Astrocyte (in vitro differentiated cells and primary cell): ENCODE measurements at regions not wholly inside any gene's neighbourhood (a gene's known extent, or its start where the extent isn't known, plus 50 kb on each side); places are given as distances from the start of the nearest gene placed in this dataset.

Experiments used
- DNase-seq: peaks from one replicate; pipeline ENCODE4 v3.0.0-alpha.2; 2010; ENCODE audit warnings: low read depth
- FAIRE-seq: peaks from 2 replicates; lab custom pipeline; 2011; peaks lifted over from hg19 to GRCh38; lab: Jason Lieb, UNC
- H2AFZ ChIP-seq: 2 replicates; pipeline ENCODE4 v1.6.0; 2012; ENCODE audit warnings: low read depth, low read length, inconsistent platforms
- H3K27ac ChIP-seq: 2 replicates; pipeline ENCODE4 v1.5.1; 2011; ENCODE audit warnings: low read depth, low read length, inconsistent platforms
- H3K27me3 ChIP-seq: 2 replicates; pipeline ENCODE4 v1.6.0; 2011; ENCODE audit warnings: low read length, inconsistent platforms; ENCODE audit not compliant: insufficient read depth
- H3K36me3 ChIP-seq: 2 replicates; pipeline ENCODE4 v1.5.1; 2011; ENCODE audit warnings: low read length, inconsistent platforms; ENCODE audit not compliant: insufficient read depth
- H3K4me1 ChIP-seq: 2 replicates; pipeline ENCODE4 v1.5.1; 2011; ENCODE audit warnings: low read length, inconsistent platforms; ENCODE audit not compliant: insufficient read depth
- H3K4me2 ChIP-seq: 2 replicates; pipeline ENCODE4 v1.6.0; 2012; ENCODE audit warnings: low read length, inconsistent platforms
- H3K4me3 ChIP-seq: 2 replicates; pipeline ENCODE4 v1.5.1; 2011; ENCODE audit warnings: low read depth, mild to moderate bottlenecking, low read length, inconsistent platforms; ENCODE audit not compliant: insufficient read depth
- H3K79me2 ChIP-seq: 2 replicates; pipeline ENCODE4 v1.6.0; 2012; ENCODE audit warnings: mild to moderate bottlenecking, low read length, inconsistent platforms; ENCODE audit not compliant: insufficient read depth
- H3K9ac ChIP-seq: 2 replicates; pipeline ENCODE4 v1.6.0; 2012; ENCODE audit warnings: mild to moderate bottlenecking, low read length, inconsistent platforms
- H3K9me3 ChIP-seq: 2 replicates; pipeline ENCODE4 v1.5.1; 2012; ENCODE audit warnings: low read depth, mild to moderate bottlenecking, low read length, inconsistent platforms; ENCODE audit not compliant: insufficient read depth
- H4K20me1 ChIP-seq: 2 replicates; pipeline ENCODE4 v1.6.0; 2012; ENCODE audit warnings: low read length, inconsistent platforms; ENCODE audit not compliant: insufficient read depth
- H3K27ac Mint-ChIP-seq: one replicate; pipeline ENCODE4 v1.8.0; 2021; ENCODE audit warnings: mild to moderate bottlenecking, mixed read lengths; ENCODE audit not compliant: unreplicated experiment
- H3K27me3 Mint-ChIP-seq: one replicate; pipeline ENCODE4 v1.8.0; 2021; ENCODE audit warnings: low read depth, mixed read lengths; ENCODE audit not compliant: unreplicated experiment
- H3K36me3 Mint-ChIP-seq: one replicate; pipeline ENCODE4 v1.8.0; 2021; ENCODE audit warnings: low read depth, mixed read lengths; ENCODE audit not compliant: unreplicated experiment
- H3K4me1 Mint-ChIP-seq: one replicate; pipeline ENCODE4 v1.8.0; 2021; ENCODE audit warnings: low read depth, mixed read lengths; ENCODE audit not compliant: unreplicated experiment
- H3K4me3 Mint-ChIP-seq: one replicate; pipeline ENCODE4 v1.8.0; 2021; ENCODE audit warnings: mild to moderate bottlenecking, moderate library complexity, mixed read lengths; ENCODE audit not compliant: unreplicated experiment
- H3K9me3 Mint-ChIP-seq: one replicate; pipeline ENCODE4 v1.8.0; 2021; ENCODE audit warnings: mild to moderate bottlenecking, mixed read lengths; ENCODE audit not compliant: unreplicated experiment
- CTCF ChIP-seq: IDR thresholded peaks from 2 replicates; pipeline ENCODE4 v1.5.1; 2011; ENCODE audit warnings: low read depth, mild to moderate bottlenecking, inconsistent platforms, low read length, moderate library complexity; ENCODE audit not compliant: insufficient read depth
- EZH2 ChIP-seq: IDR thresholded peaks from 2 replicates; pipeline ENCODE4 v1.6.1; 2012; ENCODE audit warnings: mild to moderate bottlenecking, low read length, inconsistent platforms; ENCODE audit not compliant: insufficient read depth

DNA sequence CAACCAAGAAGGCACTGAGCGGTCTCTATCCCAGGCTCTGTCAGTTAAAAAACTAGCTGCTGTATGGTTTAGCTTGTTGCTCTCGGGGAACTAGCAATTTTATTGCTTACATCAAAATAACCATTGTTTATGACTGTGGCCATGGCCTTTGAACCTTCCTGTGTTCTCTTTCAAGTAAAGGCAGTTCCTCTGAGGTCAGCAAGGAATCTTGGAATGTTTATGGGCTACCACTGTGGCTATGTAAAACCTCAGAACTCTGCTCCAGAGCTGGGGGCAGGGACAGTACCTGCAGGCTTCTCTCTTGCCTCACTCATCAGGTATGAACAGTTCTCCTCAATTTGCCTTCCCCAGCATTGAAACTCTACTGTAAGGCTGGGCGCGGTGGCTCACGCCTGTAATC lies 416.0 kb upstream of the NETO1 start:
- no peaks in the 10 kb centered on the region for H3K36me3 ChIP-seq
- no peak overlapping the region for H3K27ac Mint-ChIP-seq
- H3K4me3 Mint-ChIP-seq = no peak overlapping the region
- H3K9me3 ChIP-seq = no peaks in the 10 kb centered on the region
- H3K9ac ChIP-seq = no peak overlapping the region
- H3K79me2 ChIP-seq = no peaks in the 10 kb centered on the region
- H2AFZ ChIP-seq = no peak overlapping the region
- no peaks in the 10 kb centered on the region for H4K20me1 ChIP-seq
- DNase-seq = peak; percentile 73
- peaks cover 7% of the 10 kb centered on the region for H3K4me1 Mint-ChIP-seq
- H3K27me3 ChIP-seq = no peaks in the 10 kb centered on the region
- H3K27me3 Mint-ChIP-seq = peaks cover 5% of the 10 kb centered on the region
- no peak overlapping the region for H3K4me2 ChIP-seq
- no peak overlapping the region for H3K27ac ChIP-seq
- H3K4me3 ChIP-seq = no peak overlapping the region
- no peaks in the 10 kb centered on the region for H3K36me3 Mint-ChIP-seq
- no peak for FAIRE-seq
- no peaks in the 10 kb centered on the region for H3K9me3 Mint-ChIP-seq
- no peak for TF ChIP-seq CTCF
- TF ChIP-seq EZH2 = no peak
- H3K4me1 ChIP-seq = no peaks in the 10 kb centered on the region

DNA sequence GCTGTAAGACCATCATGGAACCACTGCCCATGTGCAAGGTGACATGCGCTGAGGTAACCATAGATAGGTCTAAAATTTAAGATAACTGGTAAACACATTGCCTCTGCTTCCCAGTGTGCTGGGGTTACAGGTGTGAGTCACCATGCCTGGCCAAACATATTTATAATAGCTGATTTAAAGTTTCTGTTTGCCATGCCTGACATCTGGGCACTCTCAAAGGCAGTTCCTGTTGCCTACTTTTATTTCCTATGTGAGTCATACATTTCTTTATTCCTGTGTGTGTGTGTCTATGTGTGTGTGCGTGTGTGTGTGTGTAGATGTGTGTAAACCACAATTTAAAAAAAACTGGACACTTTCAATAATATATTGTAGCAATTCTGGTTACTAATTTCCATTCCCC lies 415.2 kb upstream of the NETO1 start:
- H3K9ac ChIP-seq = no peak overlapping the region
- no peaks in the 10 kb centered on the region for H3K4me1 ChIP-seq
- TF ChIP-seq EZH2 = no peak
- no peak for TF ChIP-seq CTCF
- no peaks in the 10 kb centered on the region for H4K20me1 ChIP-seq
- no peak overlapping the region for H3K4me2 ChIP-seq
- DNase-seq = peak; percentile 37
- H3K27me3 ChIP-seq = no peaks in the 10 kb centered on the region
- FAIRE-seq = no peak
- H2AFZ ChIP-seq = no peak overlapping the region
- no peaks in the 10 kb centered on the region for H3K36me3 ChIP-seq
- no peak overlapping the region for H3K27ac ChIP-seq
- peaks cover 7% of the 10 kb centered on the region for H3K4me1 Mint-ChIP-seq
- no peaks in the 10 kb centered on the region for H3K9me3 ChIP-seq
- no peak overlapping the region for H3K4me3 ChIP-seq
- no peaks in the 10 kb centered on the region for H3K36me3 Mint-ChIP-seq
- H3K27ac Mint-ChIP-seq = no peak overlapping the region
- H3K27me3 Mint-ChIP-seq = peaks cover 5% of the 10 kb centered on the region
- no peak overlapping the region for H3K4me3 Mint-ChIP-seq
- no peaks in the 10 kb centered on the region for H3K9me3 Mint-ChIP-seq
- no peaks in the 10 kb centered on the region for H3K79me2 ChIP-seq

GRCh38 chr18:73279498-73279897 lies 411.7 kb upstream of the NETO1 start:
- H3K9me3 ChIP-seq = no peaks in the 10 kb centered on the region
- no peak overlapping the region for H2AFZ ChIP-seq
- TF ChIP-seq EZH2 = no peak
- no peak for TF ChIP-seq CTCF
- Mint-ChIP-seq H3K27me3 (no peaks in the 10 kb centered on the region), H3K9me3 (no peaks in the 10 kb centered on the region), H3K4me3 (no peak overlapping the region), H3K4me1 (peaks cover 7% of the 10 kb centered on the region), H3K36me3 (no peaks in the 10 kb centered on the region), H3K27ac (no peak overlapping the region)
- no peaks in the 10 kb centered on the region for H3K36me3 ChIP-seq
- no peak overlapping the region for H3K4me2 ChIP-seq
- no peaks in the 10 kb centered on the region for H3K79me2 ChIP-seq
- no peaks in the 10 kb centered on the region for H3K4me1 ChIP-seq
- H3K27ac ChIP-seq = no peak overlapping the region
- FAIRE-seq (no peak), DNase-seq (no peak)
- no peak overlapping the region for H3K4me3 ChIP-seq
- no peaks in the 10 kb centered on the region for H4K20me1 ChIP-seq
- H3K9ac ChIP-seq = no peak overlapping the region
- H3K27me3 ChIP-seq = no peaks in the 10 kb centered on the region
